Neural cell (in vitro differentiated cells): ENCODE measurements at regions not wholly inside any gene's neighbourhood (a gene's known extent, or its start where the extent isn't known, plus 50 kb on each side); places are given as distances from the start of the nearest gene placed in this dataset.

Experiments
- CTCF ChIP-seq: fragments of 450-650 bp; IDR thresholded peaks from 2 replicates; pipeline ENCODE4 v1.5.1; 2014; ENCODE audit warnings: antibody characterized with exemption, mild to moderate bottlenecking, moderate library complexity; ENCODE audit not compliant: poor library complexity, severe bottlenecking
- EP300 ChIP-seq: fragments of 450-650 bp; conservative IDR thresholded peaks from 2 replicates; pipeline ENCODE4 v1.6.1; 2014; ENCODE audit warnings: antibody characterized with exemption, mild to moderate bottlenecking, moderate library complexity; ENCODE audit not compliant: poor library complexity, severe bottlenecking
- EZH2 ChIP-seq: fragments of 200-600, 300-800 bp; shearing (Covaris generic), sonication (generic); IDR thresholded peaks from 2 replicates; pipeline ENCODE4 v1.6.1; 2014; ENCODE audit warnings: antibody characterized with exemption, low read length, borderline replicate concordance, mild to moderate bottlenecking; ENCODE audit not compliant: insufficient read depth, poor library complexity, severe bottlenecking
- MXI1 ChIP-seq: fragments of 450-650 bp; conservative IDR thresholded peaks from 2 replicates; pipeline ENCODE4 v1.6.1; 2014; ENCODE audit warnings: antibody characterized with exemption, mild to moderate bottlenecking; ENCODE audit not compliant: poor library complexity, severe bottlenecking
- POLR2AphosphoS5 ChIP-seq: IDR thresholded peaks from 2 replicates; pipeline ENCODE4 v1.6.1; 2012
- RAD21 ChIP-seq: fragments of 450-650 bp; conservative IDR thresholded peaks from 2 replicates; pipeline ENCODE4 v1.6.1; 2014; ENCODE audit warnings: antibody characterized with exemption, mild to moderate bottlenecking, moderate library complexity
- REST ChIP-seq: IDR thresholded peaks from 2 replicates; pipeline ENCODE4 v1.6.1; 2012; ENCODE audit warnings: borderline replicate concordance
- TAF1 ChIP-seq: IDR thresholded peaks from 2 replicates; pipeline ENCODE4 v1.6.1; 2012; ENCODE audit warnings: low read depth

- no peak for TF ChIP-seq REST
- no peak for TF ChIP-seq CTCF
- TF ChIP-seq EZH2 = no peak
- no peak for TF ChIP-seq POLR2AphosphoS5
- TF ChIP-seq EP300 = no peak
- TF ChIP-seq RAD21 = no peak
- no peak for TF ChIP-seq MXI1
- no peak for TF ChIP-seq TAF1
Measured at GRCh38 chr1:42057800-42058199, 95.4 kb upstream of the GUCA2B start.
